HG03095 (cell line): ENCODE measurements at regions not wholly inside any gene's neighbourhood (a gene's known extent, or its start where the extent isn't known, plus 50 kb on each side); places are given as distances from the start of the nearest gene placed in this dataset.

Source experiments
- ATAC-seq: cut with Tn5 transposase; IDR thresholded peaks from one replicate; pipeline ENCODE4 v1.9.1; 2021; ENCODE audit warnings: moderate library complexity; ENCODE audit not compliant: unreplicated experiment

DNA sequence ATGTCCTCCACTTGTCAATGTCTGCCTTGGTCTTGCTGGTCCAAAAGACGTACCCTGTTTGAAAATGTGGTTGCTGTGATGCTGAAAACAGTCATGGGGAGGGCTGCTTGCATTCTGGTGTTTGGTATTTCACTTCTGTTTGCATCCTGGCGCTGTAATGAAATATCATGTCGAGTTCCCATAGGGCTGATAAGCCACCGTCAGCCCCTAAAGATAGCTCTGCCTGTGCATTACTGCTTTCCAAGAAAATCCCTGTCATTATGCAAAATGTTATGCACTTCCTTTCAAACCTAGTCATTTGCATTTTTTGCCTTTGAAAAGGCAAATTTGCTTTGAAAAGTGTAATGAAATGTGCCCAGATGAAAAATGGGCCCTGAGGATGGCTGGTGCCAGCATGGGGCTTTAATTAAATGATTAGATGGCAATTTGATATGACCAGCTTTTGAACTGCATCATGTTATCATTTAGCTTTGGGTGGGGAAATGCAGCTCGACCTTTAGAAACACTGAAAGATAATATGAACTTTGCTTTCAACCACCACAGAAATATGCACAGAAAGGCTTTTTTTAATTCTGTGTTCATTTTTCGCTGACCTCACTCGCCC is 374.4 kb upstream of the SGCD start:
- ATAC-seq = no peak

DNA sequence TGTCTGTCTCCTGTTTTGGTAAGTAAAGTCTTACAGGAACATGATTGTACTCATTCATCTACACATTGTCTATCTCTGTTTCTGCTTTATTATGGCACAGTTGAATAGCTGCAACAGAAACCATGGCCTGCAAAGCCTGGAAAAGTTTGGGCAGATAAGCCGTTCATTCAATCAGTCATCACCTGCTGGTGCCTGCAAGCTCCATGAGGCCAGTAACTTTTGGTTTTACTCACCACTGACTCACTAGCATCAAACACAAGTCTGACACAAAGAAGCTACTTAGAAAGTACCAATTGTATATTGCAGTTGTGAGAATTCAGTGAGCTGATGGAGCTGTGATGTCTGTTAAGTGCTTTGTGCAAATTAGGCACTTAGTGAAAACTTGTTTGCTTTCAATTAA is 373.6 kb upstream of the SGCD start:
- no peak for ATAC-seq

DNA sequence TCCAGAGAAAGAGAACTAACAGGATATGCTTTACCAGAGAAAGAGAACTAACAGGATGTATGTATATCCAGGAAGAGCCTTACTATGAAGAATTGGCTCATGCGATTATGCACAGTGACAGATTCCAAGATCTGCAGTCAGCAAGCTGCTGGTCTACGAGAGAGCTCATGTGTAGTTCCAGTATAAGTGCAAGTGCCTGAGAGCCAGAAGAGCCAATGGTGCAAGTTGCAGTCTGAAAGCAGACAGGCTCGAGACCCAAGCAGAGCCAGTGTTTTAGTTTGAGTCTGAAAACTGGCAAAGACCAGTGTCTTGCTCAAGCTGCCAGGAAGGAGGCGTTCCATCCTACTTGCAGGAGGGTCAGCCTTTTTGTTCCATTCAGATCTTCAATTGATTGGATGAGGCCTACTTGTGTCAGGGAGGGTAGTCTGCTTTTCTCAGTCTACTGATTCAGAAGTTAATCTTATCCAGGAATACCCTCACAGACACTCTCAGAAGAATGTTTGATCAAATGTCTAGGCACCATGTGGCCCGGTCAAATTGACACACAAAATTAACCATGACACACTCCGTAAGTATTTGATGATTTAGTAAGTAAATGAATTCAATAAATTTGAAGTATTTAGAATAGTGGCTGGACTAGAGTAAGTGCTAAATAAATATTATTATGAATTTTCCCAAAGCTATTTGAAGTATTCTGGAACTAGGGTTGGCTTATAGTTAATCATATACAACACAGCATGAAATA is 372.1 kb upstream of the SGCD start:
- ATAC-seq = no peak

DNA sequence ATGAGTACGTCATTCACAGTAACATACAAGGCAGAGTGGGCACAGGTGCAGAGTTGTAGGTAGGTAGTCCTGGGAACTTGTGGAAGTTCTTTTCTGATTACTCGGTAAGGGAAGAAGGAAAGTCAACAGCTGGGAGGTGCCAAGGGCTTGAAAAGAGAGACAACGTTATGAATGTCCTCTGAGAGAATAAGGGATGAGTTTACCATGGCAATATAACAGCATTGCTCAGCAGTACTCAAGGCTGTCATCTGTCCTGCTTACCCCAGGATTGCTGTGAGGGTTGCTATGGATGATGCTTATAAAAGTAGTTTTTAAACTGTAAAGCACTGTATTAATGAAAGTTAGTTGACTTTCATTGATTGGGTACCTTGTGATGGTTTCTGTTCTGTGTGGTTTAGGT is 369.1 kb upstream of the SGCD start:
- no peak for ATAC-seq

DNA sequence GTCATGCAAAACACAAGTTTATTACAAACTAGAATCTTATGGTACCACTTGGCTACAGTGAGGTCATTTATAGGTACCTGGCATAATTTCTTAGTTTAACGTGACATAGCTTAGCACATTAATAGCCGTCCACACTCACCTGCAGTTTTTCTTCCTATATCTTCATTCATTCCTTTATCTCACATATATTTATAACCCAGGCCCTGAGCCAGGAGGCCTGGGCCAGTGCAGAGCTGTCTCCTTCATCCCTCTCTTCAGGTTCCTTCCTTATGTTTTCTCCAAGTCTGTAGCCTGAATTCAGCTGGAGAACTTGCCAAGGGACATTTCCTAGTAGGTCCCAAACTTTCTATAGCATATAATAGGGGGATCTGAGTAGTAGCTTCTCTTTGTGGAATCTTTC is 367.9 kb upstream of the SGCD start:
- ATAC-seq = no peak

DNA sequence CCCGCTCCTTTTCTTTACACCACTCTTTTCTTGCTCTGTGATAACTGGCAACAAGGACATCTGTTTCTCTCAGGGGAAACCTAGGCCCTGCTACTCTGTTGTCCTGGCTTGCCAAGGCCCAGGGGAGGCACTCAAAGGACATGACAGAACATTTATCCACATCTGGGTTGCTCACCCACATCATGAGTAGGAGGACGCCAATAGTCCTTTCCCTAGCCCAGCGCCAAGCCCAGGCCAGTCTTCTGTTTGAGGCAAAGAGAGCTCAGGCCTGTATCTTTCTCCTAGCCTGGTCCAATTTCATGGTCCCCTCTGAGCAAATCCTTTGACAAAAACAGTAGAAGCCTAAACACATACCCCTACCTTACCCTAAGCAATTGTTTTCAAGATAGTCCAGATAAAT is 366.8 kb upstream of the SGCD start:
- ATAC-seq = no peak

DNA sequence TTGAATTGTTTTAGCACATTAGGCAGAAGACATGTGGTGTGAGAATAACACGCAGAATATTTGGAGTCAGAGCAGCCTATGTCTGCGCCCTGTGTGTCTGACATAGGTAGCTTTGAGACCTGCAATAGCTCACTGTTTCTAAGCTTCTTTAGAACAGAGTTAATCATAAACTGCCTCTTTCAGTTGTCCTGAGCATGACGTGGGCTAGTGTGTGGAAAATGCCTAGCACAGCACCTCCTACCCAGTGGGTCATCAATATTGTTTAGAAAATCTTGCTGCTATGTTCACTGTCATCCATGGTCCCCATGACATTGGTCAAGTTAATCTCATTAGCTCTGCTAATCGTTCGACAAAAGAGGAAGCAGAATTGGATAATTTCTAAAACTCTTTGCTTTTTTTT is 357.4 kb upstream of the SGCD start:
- no peak for ATAC-seq

DNA sequence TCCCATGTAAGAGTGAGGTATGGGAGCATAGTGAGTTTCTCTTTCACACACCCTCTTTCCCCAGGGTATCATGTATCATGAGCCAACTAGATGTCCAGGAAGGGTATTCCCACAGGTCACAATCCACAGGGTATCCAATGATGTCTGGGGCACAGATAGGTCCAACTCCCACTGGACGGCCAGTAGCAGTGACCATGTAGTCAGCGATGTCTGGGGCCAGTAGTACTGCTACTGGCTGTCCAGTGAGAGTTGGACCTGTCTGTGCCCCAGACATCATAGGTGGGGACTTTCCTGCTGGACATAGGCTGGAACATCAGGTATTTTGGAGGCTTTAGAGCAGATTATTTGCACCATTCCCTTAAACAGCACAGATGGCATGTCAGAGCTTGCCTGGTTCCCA is 352.6 kb upstream of the SGCD start:
- ATAC-seq = no peak

DNA sequence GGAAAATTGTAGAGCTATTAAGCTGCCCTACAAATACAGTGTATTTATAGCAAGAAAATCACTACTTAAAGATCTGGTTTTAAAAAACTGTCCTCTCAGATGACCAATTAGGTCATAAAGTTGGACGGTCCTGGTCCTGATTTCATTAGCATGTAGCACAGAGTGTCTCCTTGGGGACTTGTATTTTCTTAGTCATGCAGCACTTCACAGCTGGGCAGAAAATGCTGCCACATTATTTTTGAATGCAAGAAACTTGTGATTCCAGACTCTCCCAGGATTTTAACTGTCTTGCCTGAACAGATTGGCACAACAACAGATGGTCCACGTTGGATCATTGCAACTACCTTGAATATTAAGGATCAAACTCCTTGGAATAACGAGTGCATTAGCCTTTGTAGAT is 348.1 kb upstream of the SGCD start:
- no peak for ATAC-seq

DNA sequence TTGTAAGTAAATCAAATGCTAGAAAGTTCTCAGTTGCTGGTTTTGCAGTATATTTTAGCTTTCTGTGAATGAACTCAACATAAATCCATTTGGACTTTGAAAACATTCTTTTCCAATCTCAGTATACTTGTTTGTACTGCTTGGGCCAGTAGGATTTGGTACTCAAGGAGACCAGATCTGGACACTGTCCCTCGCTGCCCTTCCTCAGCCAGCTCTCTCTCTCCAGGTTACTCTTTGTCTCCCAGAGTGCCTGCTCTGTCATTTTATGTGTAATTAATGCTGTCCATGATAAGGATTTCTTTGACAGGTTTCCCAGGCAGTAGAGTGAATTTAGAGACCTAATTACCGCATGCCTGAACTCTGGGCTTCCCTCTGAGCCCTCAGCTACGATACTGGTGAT is 344.6 kb upstream of the SGCD start:
- ATAC-seq = no peak

DNA sequence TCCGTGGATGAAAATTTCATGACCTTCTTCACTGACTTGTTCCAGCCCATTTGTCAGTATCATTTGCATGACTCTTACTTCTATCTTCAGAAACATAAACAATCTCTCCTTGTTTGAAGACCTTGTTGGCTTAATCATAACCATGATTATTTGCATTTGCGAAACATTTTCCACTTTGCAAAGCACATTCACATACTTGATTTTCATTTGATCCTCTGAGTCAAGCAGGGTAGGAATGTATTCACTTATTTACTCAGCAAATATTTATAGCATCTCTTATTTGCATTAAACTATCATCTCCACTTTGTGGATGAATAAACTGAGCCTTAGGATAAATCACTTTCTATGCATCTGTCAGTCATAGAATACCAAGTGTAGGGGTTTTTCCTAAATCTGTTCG is 343.0 kb upstream of the SGCD start:
- ATAC-seq = no peak

DNA sequence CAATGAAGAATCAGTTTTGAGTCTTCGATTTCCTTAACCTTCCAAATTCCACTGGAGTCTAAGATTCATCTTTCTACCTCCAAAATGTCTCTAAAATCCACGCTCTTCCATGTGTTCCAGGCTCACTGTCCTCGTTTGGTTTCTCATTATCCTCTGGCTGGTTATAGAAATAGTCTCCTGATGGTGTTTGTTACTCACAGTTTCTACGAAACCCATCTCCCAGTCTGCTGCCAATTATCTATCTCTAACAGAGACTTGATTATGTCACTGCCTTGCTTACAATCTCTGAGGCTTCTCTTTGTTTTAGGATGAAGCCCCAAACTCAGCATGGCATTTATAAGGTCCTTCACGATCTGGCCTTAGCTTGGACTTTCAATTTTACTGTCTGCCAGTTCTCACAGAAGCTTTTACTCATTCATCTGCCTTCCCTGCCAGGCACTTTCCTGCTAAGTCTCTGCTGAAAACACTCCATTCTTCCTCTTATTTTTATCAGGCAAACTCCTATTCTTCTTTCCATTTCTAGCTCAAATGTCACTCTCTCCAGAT is 339.6 kb upstream of the SGCD start:
- ATAC-seq = no peak

DNA sequence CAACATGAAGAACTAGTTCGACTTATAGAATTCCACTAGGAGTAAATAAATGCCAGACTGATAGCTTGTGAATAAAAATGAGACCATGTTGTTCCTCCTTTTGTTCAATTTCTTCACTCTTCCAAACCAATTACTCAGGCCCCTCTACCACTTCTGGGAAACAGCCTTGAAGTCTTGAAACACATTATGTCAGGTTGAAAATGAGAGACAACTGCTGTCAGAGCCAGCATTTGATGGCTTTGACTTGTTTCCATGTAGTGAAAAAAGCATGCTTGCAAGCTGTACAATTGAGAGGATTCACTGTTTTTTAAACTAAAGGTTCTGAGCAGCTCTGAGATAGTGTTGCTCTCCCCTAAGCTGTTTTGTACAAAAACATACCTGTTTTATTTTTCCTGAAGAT is 337.1 kb upstream of the SGCD start:
- no peak for ATAC-seq

DNA sequence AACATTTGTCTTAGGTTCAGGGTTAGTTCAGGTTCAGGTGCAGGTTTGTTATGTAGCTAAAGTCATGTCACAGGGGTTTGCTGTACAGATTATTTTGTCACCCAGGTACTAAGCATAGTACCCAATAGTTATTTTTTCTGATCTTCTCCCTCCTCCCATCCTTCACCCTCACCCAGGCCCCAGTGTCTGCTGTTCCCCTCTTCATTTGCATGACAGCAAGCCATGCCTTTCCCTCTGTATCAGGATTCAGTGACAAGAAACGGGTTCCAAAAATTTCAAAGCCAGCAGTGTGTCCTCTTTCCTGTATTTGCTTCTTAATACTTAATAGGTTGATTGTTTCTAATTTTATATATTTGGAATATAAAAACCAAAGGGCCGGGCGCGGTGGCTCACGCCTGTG is 330.8 kb upstream of the SGCD start:
- no peak for ATAC-seq

DNA sequence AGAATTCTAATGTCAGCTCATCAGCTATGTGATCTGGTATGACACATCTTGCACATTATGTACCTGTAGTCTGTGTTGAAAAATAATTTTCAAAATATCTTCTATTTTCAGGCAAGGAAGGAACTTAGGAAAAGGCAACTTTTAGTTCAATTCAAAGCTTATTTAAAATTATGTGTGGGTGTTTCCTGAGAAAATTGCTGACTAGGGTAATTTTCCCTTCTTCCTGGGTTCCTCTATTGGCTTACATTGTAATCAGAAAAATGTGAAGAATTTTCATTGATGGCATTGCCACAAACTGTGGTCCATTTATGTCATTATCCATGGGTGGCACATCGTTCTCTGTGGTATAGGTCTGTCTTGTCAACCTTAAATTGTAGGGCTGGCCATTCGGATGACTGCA is 328.7 kb upstream of the SGCD start:
- no peak for ATAC-seq

DNA sequence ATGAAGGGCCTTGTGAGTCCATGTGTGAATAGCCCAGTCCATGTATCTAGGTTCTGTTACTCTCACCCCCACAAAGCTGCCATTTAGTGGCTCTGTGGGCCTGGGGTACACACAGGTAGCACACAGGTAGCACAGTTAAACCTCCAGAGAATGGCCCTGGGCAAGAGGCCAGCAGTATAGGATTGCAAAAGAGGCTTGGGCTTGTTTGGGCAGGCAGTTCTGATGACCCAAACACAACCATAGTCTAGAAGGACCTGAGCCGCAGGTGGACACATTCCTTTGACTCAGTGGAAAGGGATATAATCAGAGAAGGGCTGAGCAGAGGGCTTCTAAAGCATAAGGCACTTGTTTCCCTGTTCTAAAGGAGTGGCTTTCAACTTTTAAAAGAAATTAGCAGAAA is 326.8 kb upstream of the SGCD start:
- no peak for ATAC-seq

DNA sequence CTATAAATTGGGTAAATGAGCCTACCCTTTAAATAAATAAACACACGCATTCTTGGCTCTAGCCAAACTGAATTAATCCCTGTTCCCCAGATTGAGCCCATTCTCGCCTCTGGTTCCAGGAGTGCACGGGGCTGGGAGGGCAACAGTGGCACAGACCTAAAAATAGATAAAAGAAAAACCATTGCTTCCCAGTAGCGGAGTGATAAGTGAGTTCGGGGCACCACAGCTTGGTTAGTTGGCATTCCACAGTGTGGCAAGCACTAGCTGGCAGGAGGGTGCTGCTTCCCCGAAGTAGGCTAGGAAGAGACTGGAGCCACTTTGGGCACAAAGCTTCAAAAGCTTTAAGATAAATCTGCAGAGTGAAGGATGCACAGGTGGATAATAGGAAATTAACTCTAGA is 322.2 kb upstream of the SGCD start:
- no peak for ATAC-seq

DNA sequence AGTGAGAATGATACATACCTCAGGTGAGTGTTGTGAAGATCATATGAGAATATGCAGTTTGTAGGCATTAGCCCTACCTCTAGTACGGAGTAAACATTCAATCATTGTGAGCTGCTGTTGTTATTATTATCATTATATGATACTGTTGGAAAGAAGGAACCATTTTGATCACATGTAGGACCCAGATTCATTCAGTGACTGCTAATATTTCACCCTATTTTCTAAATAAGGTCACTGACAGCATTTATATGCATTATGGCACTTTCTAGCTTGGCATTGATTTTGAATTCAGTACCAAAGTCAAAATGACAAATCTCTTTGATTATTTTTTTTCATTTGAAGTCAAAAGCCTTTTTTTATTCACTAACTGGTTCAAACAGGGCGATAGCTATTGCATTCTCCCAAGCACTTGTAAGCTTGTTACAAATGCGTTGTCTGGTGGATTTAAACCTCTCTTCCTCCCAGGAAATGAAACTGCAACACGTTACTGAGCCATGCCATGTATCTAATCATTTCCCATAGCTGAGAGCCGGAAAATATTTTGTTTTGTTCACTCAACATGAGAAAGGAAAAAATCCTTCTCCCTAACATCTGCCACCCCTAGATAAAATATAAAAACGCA is 320.8 kb upstream of the SGCD start:
- ATAC-seq = no peak

DNA sequence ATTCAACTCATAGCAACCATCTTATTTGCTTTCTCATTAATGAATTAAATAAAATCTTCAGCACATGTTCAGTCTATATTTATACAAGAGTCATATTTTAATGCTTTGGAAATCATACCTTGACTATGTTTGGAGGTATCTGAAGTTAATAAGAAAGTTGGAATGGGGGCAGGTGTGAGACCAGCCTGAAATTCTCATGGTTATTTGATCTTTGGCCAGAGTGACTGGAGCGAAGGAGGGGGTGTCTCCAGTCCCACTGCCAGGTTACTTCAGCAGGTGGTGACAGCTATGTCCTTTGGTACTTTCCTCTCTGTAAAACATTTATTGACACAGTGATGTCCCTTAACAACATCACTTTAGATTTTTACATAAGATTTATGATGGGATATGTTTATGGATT is 318.1 kb upstream of the SGCD start:
- no peak for ATAC-seq

DNA sequence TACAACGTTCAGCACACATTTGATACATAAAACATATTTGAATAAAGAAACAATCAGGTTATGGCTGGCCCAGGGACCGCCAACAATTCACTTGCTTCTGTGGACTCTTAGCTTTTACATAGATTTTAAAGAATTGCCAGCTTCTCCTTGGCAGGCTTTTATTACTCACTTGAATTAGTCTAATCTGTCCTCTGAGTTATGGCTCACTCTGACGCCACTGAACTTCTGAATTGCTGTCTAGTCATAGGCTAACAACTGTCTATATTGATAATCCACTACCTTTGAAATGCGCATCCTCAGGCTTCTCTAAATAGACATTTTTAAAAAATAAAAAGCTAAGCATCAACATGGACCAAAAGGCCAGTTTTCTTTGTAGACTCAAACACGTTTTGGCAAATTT is 317.4 kb upstream of the SGCD start:
- ATAC-seq = no peak

DNA sequence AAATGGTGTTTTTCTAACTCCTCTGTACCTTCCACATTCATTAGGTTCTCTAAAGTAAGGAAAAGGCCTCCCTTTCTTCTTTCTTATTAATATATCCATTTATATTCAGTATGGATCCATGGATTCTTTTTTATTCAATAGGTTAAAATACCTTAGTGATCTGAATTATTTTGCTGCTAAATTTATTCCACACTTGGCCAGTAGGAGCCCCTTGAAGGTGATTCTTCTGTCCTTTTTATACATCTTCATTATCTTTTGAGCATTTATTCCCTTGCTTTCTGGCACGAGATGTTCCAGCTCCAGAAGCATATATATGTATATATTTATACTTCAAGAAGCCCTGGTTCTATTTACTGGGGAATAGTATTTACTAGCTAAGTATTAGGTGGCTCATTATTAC is 311.8 kb upstream of the SGCD start:
- ATAC-seq = no peak

DNA sequence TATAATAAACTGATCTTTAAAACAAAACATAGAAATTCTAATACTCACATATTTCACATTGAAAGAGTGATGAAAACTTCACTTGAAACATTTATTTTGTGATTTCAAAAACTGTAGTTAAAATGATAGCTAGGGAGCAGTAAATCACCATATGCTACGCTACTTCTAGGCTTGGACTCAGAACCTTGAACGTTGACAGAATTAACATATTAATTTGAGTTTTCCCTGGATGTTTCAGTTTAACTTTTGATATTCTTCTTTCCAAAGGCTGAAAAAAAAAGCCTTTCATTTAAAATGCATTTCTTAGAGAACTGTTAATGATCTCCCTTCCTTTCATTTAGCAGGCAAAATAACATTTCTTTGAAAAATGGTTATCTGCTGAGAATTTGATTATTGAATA is 307.8 kb upstream of the SGCD start:
- no peak for ATAC-seq
